ENCODE measurements at regions not wholly inside any gene's neighbourhood (a gene's known extent, or its start where the extent isn't known, plus 50 kb on each side); places are given as distances from the start of the nearest gene placed in this dataset.
"Not testable (repeated sequence)": the region's sequence is repeated elsewhere in the genome, so short reads cannot be mapped to it uniquely, and the experiment has no call there.

DNA sequence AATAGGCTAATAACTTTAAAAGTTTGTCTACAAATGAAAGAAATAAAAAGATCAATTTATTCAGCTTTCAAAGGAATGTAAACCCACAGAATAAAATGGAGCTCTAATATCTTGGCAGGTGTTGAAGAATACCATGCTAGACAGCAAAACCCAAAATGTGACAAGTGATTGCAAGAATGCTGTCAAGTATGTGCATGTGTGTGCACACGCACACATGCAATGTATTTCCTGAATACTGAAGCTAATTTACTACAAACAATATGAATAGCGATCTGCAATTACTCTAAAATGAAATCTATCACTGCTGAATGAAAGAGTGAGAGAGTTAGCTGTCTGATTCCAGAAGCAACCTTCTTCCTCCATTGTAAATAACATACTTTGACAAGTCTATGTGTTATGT lies 179.2 kb upstream of the HSF2 start:
- DNase-seq = no peak

DNA sequence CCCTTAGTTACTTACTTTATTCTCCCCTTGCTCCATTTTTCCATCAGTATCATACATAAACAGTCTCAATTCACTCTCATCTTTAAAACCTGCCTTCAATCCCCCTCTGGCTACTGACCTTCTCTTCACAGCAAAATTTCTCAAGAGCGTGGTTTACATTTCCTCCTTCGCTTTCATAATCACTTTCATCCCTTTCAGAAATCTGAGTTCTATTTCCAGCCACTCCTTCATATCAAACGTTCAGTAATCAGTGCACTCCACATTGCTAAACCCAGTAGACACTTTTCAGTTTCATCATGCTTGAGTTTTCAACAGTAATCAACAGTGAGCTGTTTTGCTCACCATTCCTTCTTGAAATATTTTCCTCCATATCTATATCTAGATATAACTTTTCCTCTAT lies 176.7 kb upstream of the HSF2 start:
- DNase-seq = peak; percentile 55

DNA sequence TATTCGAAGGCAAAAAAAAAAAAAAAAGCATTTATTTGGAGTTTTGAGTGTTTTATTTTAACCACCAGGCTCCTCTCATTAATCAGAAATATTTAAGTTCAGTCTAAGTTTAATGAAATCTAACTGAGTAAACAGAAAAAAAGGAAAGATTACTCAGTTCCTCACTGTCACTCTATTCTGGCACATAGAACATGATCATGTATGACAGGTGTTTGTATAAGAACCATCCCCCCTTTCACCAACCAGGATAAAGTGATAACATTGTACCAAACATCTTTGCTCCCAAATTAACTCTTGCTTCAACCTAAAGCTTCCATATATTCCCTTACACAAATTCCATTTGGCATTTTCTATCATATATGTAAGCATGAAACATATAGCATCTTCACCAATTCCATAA lies 176.2 kb upstream of the HSF2 start:
- no peak for DNase-seq

DNA sequence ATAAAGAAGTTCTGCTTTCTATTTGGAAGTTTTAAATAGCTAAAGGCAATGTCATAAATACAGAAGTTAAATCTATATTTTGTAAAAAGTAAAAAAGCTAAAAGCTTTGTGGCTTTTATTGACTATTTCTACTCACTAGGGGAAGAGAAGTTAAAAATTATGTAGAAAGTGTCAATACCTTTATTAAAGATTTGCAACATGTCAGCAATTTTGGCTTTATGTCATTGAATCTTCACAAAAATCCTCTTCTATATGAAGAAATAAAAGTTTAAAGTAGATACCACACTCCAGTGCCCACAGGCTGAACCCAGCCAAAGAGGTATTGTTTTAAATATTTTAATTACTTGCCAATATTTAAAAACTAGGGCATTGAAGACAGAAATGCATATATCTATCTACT lies 160.6 kb upstream of the HSF2 start:
- no peak for DNase-seq

DNA sequence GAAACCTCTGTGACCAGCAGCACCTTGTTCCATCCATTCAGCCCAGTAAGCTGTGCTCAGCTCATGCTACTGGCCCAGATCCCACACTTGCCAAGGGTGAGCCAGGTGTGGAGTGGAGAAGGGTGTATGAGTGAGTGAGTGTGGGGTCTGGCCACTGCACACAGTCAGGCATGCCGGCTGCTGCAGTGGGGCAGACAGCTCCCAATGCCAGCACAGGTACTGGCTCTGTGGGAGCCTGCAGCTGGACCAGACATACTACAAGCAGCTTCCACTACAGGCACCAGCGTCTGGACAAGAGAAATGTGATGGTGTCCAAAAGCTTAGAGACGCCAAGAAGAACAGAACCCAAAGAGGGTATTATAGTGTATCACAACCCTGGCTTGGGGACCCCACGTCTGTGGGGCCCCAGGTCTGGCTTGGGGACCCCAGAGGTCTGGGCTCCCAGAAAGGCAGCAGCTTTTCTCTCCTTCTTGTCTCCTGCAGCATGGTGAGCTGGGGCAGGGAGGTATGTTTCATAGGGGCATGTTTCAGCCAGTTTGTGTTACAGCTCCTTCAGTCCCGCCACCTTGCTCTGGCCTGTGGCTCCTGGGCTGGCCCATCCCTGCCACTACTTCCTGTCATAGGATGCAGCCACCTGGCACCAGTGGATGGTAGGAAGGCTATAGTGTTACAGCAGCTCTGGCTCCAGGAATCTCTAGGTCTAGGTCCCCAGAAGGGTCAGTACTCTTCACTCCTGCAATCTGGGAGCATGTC lies 152.4 kb upstream of the HSF2 start:
- no peak for DNase-seq

DNA sequence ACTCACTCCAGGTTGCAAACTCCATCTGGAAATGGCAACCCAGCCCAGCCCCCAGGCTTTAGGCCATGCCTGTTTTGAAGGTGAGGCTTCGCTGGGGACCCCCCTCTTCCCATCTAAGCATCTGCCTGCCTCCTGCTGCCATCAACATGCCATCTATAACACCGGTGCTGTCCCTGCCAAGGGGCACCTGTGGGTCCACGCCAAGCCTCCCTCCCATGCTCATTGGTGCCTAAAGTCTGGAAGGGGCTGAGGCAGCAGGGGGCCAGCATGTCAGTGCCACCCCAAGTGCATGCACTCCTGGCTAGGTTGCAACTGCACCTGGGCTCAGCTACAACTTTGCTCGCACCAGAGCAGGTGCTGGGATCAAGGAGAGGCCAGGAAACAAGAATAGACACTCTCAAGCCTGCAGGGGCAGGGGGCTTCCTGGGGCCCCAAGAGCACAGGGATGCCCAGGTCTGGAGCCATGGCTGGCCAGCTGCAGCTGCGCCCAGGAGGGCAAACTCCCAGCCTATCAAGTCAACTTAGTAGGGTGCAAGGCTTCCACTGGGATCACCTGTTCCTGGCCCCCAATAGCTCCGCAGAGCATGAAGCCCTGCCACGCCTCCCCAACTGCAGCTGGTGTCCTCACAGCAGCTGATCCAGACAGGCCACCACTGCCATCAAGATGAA lies 151.3 kb upstream of the HSF2 start:
- DNase-seq = no peak

DNA sequence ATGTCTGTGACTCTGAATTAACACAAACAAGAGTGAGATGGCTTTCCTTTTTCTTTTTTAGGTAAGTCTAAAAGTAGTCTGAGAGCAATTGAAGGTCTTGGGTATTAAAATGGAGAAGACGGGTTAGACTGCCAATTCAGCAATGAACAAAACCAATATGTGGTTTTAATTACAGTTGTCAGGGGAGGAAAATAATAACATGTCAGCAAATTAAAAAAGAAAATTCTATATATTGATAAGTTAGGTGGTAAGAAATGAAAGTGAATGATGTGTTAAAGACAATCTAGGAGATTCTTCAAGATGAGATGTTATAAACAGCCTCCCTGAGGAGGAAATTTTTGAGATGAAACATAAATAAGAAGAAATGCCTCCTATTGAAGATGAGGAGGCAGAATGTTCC lies 150.6 kb upstream of the HSF2 start:
- no peak for DNase-seq

DNA sequence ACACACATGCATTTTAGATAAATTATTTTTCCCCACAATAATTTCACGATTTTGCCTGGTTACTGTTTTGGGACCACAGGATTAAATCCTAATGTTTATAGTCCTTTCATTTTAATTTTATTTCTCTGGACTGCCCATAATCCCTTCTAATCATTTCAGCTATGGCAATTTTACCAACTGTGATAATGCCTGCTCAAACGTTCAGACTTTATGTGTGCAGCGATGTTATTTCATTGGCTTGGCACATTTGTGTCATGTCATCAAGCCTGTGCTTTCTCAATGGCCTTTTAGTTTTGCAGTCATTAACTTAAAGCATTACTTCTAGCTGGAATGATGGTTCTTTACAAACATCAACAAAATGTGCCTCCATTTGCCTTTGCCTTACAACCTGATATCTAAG lies 140.6 kb upstream of the HSF2 start:
- DNase-seq = peak; percentile 26

DNA sequence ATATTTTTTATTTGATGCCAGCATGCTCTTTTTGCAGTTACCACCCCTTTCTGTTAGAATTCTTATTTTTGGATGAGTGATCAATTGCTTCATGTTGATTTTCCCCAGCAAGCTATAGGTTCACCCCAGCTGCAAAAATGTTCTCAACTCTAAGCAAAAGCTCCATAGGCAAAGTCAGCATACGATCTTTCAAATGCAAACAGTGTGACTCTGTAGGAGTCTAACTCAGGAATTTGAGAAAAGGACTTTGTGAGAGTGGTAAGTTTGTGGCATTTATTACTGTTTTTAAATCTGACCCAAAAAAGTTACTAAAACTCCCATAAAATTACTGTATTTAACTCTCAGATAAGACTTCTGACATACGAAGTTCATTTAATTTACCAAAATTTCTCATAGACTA lies 134.9 kb upstream of the HSF2 start:
- no peak for DNase-seq

DNA sequence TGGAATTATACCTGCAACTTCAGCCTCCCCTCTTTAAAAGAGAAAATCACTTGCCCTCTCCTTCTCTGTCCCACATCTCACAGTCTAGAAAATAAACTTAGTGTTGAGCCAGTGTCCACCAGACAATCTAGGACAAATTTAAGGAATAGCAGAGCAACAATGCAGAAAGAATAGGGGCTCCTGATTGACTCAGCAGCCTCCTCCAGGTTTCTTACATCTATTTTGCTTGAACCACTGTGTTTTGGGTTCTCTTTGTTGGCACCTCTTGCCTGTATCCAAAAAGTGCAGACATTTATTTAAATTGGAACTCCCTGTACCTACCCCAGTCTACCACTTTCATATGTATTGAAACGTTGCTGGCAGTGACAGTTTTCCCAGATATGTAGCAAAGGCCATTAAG lies 133.7 kb upstream of the HSF2 start:
- DNase-seq = no peak

DNA sequence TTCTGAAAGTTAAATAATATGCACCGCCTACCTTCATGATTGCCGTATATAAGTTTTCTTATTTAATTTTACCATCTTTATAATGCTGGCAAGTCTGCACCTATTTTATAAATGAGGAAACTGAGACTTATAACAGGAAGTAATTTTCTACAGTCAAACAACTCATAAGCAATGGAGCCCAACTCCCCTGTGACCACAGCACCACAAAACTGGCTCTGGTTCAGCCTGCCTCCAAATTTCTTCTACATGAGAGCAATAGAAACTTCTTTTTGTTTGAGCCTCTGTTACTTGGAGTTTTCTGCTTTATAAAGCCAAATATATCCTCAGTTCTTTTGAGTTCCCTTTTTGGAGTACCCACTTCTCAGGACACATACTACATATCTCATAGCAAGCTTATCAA lies 131.1 kb upstream of the HSF2 start:
- peak; percentile 24 for DNase-seq

DNA sequence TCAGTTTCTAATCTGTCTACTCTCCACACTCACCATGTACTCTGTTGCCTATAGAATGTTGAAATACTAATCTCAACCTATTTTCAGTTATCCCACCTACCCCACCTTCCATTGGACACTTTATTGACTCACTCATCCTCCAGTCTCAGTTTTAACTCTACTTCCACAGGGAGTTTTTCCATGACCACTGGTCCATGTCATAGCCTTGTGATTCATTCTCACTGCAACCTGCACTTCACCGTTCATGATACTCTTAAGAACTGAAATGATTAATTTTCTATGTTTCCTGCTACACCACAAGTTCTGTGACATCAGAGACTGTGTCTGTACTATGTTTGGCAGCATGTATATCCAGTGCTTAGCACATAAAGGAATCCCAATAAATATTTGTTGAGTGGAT lies 122.8 kb upstream of the HSF2 start:
- no peak for DNase-seq

DNA sequence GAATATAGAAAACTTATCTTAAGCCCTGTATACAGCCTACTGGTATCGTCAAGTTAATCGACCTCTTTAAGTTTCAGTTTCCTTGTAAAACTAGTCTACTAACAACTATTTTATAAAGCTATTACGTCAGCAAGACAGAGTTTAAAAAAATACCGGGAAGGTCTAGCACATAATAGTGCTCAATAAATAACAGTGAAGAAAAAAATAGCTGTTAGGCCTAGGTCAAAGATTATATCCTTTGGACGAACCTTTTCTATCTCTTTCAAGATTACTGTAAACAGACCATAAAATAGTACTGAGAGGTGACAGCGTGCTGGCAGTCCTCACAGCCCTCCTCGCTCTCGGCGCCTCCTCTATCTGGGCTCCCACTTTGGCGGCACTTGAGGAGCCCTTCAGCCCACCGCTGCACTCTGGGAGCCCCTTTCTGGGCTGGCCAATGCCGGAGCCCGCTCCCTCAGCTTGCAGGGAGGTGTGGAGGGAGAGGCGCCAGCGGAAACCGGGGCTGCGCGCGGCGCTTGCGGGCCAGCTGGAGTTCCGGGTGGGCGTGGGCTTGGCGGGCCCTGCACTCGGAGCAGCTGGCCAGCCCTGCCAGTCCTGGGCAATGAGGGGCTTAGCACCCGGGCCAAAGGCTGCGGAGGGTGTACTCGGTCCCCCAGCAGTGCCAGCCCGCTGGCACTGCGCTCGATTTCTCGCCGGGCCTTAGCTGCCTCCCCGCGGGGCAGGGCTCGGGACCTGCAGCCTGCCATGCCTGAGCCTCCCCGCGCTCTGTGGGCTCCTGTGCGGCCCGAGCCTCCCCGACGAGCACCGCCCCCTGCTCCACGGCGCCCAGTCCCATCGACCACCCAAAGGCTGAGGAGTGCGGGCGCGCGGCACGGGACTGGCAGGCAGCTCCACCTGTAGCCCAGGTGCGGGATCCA lies 119.1 kb upstream of the HSF2 start:
- not testable (repeated sequence) for DNase-seq

DNA sequence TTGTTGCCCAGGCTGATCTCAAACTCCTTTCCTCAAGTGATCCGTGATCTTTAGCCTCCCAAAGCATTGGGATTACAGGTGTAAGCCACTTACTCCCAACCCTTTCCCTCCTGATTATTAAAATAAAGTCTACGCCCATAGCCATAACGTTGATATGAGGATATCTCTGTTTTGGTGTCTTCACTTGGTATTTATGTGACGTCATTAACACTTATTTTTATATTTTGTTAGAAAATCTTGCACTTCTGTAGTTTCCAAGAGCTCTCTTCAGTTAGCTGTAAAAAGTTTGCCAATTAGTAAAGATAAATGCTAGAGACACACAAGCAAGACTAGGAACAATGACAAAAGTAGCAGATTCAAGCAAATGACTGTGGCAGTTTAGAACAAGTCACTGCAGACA lies 115.6 kb upstream of the HSF2 start:
- DNase-seq = no peak

DNA sequence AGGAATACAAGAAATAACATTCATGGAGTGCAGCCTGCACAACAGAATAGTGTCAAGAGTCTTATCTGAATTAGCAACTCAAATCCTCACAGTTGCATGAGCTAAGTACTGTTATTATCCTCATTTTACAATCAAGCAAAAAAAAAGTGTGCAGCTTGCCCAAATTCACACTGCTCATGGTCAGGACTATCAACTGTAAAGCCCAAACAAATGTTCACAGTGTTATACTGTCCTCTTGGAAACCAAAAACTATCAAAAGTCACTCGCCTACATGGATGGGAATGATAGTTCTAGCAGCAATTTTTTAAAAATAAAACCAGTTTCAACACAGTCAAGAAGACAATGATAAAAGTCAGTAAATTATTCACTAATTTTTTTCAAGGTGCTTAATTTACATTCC lies 114.6 kb upstream of the HSF2 start:
- DNase-seq = no peak

DNA sequence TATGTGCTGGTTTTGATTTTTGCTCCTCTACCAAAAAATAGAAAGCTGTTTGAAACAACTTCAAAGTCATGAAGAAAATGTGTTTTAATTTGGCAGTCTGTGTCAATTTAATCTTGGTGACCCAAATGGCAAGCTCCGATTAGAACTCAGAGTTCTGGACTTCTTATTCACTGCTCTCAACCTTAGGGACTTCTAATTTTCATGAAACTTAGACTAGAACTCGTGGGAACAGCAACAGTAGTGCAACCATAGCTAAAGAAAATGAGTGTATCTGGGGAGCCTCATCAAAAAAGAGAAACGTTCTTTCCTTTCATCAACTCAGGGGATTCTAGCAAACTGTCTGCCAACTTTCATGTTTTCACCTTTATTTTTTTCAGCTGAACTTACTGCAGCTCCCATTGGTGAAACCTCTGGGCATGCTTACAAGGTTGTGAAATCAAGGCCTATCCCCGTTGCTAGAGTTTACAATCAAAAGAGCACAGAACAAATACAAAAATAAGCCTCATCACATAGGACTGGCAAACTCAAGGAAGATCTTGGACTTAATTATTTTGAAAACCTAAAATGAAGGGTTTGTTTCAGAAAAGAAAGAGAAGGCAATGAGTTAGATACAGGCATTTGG lies 114.0 kb upstream of the HSF2 start:
- no peak for DNase-seq

DNA sequence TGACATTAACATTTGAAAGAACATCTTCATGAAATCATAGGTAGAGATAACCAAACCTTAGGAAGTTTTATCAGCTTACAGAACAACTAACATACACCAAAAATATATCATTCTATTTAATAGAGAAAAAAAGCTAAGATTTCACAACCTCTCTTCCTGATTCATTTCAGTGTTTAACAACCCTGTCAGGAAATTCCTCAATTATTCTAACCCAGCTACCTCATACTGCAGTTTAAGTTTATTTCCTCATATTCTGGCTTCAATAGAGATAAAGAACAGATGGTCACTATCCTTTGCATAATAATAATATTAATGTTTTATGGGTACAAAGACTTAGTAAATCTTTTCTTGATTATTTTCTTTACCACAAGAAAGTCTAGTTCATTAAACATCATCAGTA lies 112.9 kb upstream of the HSF2 start:
- no peak for DNase-seq

DNA sequence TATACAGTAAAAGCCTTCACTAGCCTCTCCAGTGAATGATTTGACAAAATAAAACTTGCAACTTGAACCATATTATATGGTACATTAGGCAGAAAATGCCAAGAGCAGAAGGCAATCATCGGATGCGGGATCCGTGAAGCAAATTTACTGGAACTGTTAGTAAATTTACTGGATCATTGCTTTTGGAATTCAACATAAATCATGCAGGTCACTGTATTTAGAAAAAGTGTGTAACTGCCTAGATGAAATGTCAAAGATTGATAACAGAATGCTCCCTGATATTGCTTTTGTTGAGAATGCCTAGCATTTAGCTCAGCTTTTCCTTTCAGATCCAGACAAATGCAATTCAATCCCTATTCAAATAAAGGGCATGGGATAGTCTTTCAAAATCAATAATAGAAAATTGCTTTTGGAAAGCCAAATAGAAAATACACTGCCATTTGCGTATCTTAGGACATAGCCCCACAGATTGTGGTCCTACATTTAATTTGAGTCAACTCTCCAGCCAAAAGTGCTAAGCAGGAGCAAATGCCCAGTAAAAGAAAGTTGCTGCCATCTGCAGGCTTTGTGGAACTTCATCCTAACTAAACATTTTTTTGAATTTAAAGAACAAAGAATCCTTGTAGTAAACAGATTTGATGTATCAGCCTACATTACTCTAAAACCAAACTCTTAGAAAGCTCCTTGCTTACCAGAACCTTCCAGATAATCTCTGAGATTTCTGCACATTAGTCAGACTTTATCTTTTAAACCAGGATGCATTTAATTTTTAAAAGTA lies 109.5 kb upstream of the HSF2 start:
- DNase-seq = peak; percentile 62

DNA sequence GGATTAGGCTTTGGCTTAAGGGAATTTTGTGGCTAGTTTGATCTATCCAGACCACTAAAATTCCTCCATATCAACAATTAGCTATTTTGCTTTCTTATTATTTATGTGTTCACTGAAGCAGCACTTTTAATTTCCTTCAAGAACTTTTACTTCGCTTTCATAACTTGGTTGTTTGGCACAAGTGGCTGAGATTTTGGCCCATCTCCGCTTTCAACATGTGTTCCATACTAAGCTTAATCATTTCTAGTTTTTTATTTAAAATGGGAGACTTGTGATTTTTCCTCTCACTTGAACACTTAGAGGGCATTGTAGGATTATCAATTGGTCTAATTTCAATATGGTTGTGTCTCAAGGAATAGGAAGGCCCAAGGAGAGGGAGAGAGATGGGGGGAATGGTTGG lies 102.4 kb upstream of the HSF2 start:
- DNase-seq = no peak

DNA sequence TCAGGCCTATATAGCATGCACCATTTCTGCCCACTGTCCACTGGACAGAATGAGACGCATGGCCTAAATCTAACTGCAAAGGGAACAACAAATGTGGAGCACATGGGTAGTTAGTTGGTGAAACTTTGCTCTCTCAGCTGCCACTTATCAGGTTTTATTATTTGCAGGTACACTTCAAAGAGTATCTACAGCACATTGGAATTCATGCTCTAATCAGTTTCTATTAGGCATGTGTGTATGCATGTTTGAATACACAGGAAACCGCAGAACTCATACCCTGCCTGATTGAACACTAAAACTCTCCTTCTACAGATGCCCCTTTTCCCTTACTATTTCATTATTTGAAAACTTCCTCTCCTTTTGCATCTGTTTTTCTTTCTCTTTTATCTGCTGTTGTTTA lies 97.4 kb upstream of the HSF2 start:
- DNase-seq = no peak

DNA sequence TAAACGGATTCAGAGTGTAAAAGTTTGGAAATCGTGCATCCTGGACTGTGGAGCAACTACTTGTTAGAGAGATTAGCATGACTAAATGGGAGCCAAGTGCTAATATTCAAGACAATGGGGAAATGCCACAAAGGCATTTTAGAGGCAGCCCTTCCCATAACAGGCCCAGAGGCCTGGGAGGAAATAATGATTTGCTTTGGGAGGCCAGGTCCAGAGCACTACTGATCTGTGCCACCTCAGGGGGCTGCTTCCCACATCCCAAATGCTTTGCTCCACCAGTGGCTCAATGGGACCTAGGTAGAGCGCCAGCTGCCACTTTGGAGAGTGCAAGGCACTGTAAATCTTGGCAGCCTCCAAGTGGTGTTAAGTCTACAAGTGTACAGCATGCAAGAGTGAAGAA lies 91.9 kb upstream of the HSF2 start:
- no peak for DNase-seq

DNA sequence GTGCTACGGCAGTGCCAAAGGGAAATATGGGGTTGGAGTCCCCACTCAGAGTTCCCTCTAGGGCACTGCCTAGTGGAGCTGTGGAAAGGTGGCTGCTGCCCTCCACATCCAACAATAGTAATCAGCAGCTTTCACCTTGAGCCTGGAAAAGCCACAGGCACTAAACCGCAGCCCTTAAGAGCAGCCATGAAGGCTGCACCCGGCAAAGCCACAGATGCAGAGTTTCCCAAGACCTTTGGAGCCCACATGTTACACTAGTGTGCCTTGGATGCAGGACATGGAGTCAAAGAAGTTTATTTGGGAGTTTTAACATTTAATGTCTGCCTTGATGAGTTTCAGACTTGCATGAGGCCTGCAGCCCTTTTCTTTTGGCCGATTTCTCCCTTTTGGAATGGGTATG lies 91.4 kb upstream of the HSF2 start:
- no peak for DNase-seq

DNA sequence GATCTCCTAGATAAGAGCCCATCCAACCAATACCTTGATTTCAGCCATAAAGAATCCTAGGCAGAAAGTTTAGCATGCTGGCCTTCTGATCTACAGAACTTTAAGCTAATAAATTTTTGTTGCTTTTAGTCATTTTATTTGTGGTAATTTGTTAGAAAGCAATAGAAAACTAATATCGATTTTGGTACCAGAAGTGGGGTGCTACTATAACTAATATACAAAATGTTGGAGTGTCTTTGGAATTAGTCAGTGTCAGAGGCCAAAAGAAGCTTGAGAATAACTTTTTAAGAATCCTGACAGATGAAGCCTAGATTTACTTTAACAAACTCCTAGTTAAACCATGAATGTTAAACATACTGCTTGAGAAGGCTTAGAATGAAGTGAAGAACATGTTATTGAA lies 83.6 kb upstream of the HSF2 start:
- no peak for DNase-seq

Data from OCI-M1 (cell line).